OCI-LY3 (cell line): ENCODE measurements at regions not wholly inside any gene's neighbourhood (a gene's known extent, or its start where the extent isn't known, plus 50 kb on each side); places are given as distances from the start of the nearest gene placed in this dataset.

Experiments used
- EZH2phosphoT487 ChIP-seq: fragments of 200-600 bp; shearing (Covaris generic); IDR thresholded peaks from 2 replicates; pipeline ENCODE4 v1.6.1; 2018; ENCODE audit warnings: antibody characterized with exemption, mixed run types, low read depth
- TF ChIP-seq, protein P1 (sequence below): fragments of 200-600, 300-600 bp; sonication (generic); IDR thresholded peaks from 2 replicates; pipeline ENCODE4 v1.5.1; 2014; ENCODE audit warnings: antibody characterized with exemption, low read length, low read depth

DNA sequence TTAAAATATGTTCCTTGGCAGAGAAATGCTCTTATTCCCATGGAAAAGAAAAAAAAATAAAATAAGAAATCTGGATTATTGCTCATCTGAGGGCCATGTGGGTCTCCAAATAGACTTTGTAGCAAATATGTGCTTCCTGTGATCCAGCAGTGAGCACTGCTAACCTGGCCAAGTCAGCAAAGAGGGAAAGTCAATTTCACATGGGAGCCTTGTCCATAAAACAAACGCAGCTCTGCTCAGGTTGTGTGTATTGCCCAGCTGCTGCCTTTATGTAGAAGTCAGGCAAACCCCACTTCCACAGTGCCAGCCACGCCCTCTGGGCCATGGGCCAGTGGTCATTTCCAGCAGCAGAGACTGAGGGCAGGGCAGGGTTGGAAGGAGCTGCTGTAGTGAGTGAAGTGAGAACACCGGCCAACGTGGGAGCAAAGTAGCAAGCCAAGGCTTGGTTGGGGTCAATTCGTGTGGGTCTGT lies 174.3 kb downstream of the LYPLAL1 start:
- TF ChIP-seq, protein P1, sequence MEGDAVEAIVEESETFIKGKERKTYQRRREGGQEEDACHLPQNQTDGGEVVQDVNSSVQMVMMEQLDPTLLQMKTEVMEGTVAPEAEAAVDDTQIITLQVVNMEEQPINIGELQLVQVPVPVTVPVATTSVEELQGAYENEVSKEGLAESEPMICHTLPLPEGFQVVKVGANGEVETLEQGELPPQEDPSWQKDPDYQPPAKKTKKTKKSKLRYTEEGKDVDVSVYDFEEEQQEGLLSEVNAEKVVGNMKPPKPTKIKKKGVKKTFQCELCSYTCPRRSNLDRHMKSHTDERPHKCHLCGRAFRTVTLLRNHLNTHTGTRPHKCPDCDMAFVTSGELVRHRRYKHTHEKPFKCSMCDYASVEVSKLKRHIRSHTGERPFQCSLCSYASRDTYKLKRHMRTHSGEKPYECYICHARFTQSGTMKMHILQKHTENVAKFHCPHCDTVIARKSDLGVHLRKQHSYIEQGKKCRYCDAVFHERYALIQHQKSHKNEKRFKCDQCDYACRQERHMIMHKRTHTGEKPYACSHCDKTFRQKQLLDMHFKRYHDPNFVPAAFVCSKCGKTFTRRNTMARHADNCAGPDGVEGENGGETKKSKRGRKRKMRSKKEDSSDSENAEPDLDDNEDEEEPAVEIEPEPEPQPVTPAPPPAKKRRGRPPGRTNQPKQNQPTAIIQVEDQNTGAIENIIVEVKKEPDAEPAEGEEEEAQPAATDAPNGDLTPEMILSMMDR, result no peak
- no peak for TF ChIP-seq EZH2phosphoT487
